Stomach (tissue), 8 donors: ENCODE measurements at regions not wholly inside any gene's neighbourhood (a gene's known extent, or its start where the extent isn't known, plus 50 kb on each side); places are given as distances from the start of the nearest gene placed in this dataset.

ENCODE experiments used
- DNase-seq, 2 donors: peaks; one replicate each; pipeline versions ENCODE4 v3.0.0 to v3.0.0-alpha.2; 2013 to 2019
- H3K27ac ChIP-seq, 5 donors: fragments of 200-600 bp in 4 of 5; sonication (generic) in 4 of 5; one replicate each; pipeline ENCODE4 v1.5.1; 2013 to 2019; ENCODE audit warnings: mild to moderate bottlenecking in 1 of 5, moderate library complexity in 1 of 5
- H3K27me3 ChIP-seq, 3 donors: fragments of 200-600 bp; sonication (generic); one replicate each; pipeline ENCODE4 v1.5.1; 2017 to 2019; ENCODE audit warnings: mixed run types in 1 of 3
- H3K36me3 ChIP-seq, 4 donors: fragments of 200-600 bp; sonication (generic); 1 replicate in 3 of 4; 2 replicates in 1 of 4; pipeline ENCODE4 v1.5.1; 2016 to 2019
- H3K4me1 ChIP-seq, 4 donors: fragments of 200-600 bp; sonication (generic); one replicate each; pipeline ENCODE4 v1.5.1; 2016 to 2019
- H3K4me3 ChIP-seq, 4 donors: fragments of 200-600 bp; sonication (generic) in 3 of 4; one replicate each; pipeline ENCODE4 v1.5.1; 2016 to 2019; ENCODE audit warnings: mild to moderate bottlenecking in 1 of 4
- H3K9me3 ChIP-seq, 4 donors: fragments of 200-600 bp; sonication (generic); one replicate each; pipeline ENCODE4 v1.5.1; 2016 to 2019
- CTCF ChIP-seq, 7 experiments: fragments of 450-650 bp in 4 of 7; fragments of 200-600 bp in 3 of 7; sonication (generic) in 3 of 7; IDR thresholded peaks; one replicate each; pipeline ENCODE4 v1.5.1; 2016 to 2019; ENCODE audit warnings: antibody characterized with exemption in 7 of 7, control low read depth in 2 of 7, mild to moderate bottlenecking in 1 of 7
- EP300 ChIP-seq: sonication (generic); formaldehyde crosslinking; IDR thresholded peaks from one replicate; pipeline ENCODE4 v1.6.1; 2017; ENCODE audit warnings: antibody characterized with exemption
- POLR2A ChIP-seq, 4 donors: fragments of 450-650 bp; IDR thresholded peaks; one replicate each; pipeline ENCODE4 v1.6.1; 2016; ENCODE audit warnings: antibody characterized with exemption in 4 of 4, control low read depth in 2 of 4, mild to moderate bottlenecking in 1 of 4, moderate library complexity in 1 of 4
- POLR2AphosphoS5 ChIP-seq, 3 donors: sonication (generic); formaldehyde crosslinking; IDR thresholded peaks; one replicate each; pipeline ENCODE4 v1.6.1; 2016; ENCODE audit warnings: antibody characterized with exemption in 3 of 3
- WGBS, 5 donors: extraction: QIAGEN DNeasy Blood & Tissue Kit in 3 of 5; methylation state at CpG; one replicate each; pipeline versions ENCODE4 v1.1.5 to v1.1.7; 2013 to 2018; 5-methylcytosine and 5-hydroxymethylcytosine counted together
- intact Hi-C: fragments of 100-400 bp; cut with DNase I; formaldehyde crosslinking; loops from one replicate; pipeline ENCODE4 v1.15.1; 2023; ENCODE audit warnings: low total_unique reads
- donor health status: healthy with polysubstance abuse.
- donor health status: Bipolar disorder and iron deficiency.
- donor health status: healthy.

GRCh38 chr12:19572920-19573558, 133.7 kb downstream of the AEBP2 start:
- peak in 1 of 2 donors; percentile 62 for DNase-seq
- TF ChIP-seq EP300, result no peak
- no peak for TF ChIP-seq POLR2AphosphoS5 (IDR thresholded peaks at IDR 0.05)
- TF ChIP-seq POLR2A (IDR thresholded peaks at IDR 0.05), result no peak
- no peak for TF ChIP-seq CTCF (IDR thresholded peaks at IDR 0.05)
- intact Hi-C loops, result no loop called here
- H3K9me3 ChIP-seq, result no peaks in the 10 kb centered on the region
- no peak overlapping the region for H3K4me3 ChIP-seq
- 83 to 87% (median 85%) methylated on average over 16 of the region's 16 CpGs for WGBS, 5 donors
- H3K27me3 ChIP-seq, result no peaks in the 10 kb centered on the region
- peaks cover 0 to 26% (median 13%) of the 10 kb centered on the region in 4 donors for H3K4me1 ChIP-seq
- no peak overlapping the region for H3K27ac ChIP-seq
- no peaks in the 10 kb centered on the region for H3K36me3 ChIP-seq

GRCh38 chr12:19573866-19574265, 134.6 kb downstream of the AEBP2 start:
- Histone ChIP-seq H3K36me3 (no peaks in the 10 kb centered on the region), H3K4me1 (peaks cover 0 to 26% (median 13%) of the 10 kb centered on the region in 4 donors), H3K4me3 (no peak overlapping the region), H3K27ac (no peak overlapping the region), H3K9me3 (no peaks in the 10 kb centered on the region), H3K27me3 (no peaks in the 10 kb centered on the region)
- intact Hi-C loops, result no loop called here
- no peak for DNase-seq
- 91 to 100% (median 96%) methylated on average over 8 to 11 of the region's 11 CpGs for WGBS, 5 donors
- no peak for TF ChIP-seq CTCF (IDR thresholded peaks at IDR 0.05)
- TF ChIP-seq EP300, result no peak
- no peak for TF ChIP-seq POLR2A (IDR thresholded peaks at IDR 0.05)
- no peak for TF ChIP-seq POLR2AphosphoS5 (IDR thresholded peaks at IDR 0.05)

- no peak for DNase-seq
- Histone ChIP-seq H3K4me3 (no peak overlapping the region), H3K27me3 (no peaks in the 10 kb centered on the region), H3K27ac (no peak overlapping the region), H3K9me3 (no peaks in the 10 kb centered on the region), H3K4me1 (peaks cover 0 to 26% (median 13%) of the 10 kb centered on the region in 4 donors), H3K36me3 (no peaks in the 10 kb centered on the region)
- intact Hi-C loops, result no loop called here
- TF ChIP-seq POLR2A (IDR thresholded peaks at IDR 0.05) (no peak), EP300 (no peak)
These were observed 135.3 kb downstream of the AEBP2 start for GRCh38 chr12:19574601-19575000.

GRCh38 chr12:19575337-19576243, 136.3 kb downstream of the AEBP2 start:
- WGBS, 5 donors, result 43 to 60% (median 57%) methylated on average over 5 of the region's 5 CpGs
- no peaks in the 10 kb centered on the region for H3K27me3 ChIP-seq
- H3K9me3 ChIP-seq, result no peaks in the 10 kb centered on the region
- H3K4me3 ChIP-seq, result no peak overlapping the region
- intact Hi-C loops, result no loop called here
- H3K4me1 ChIP-seq, result peaks cover 0 to 26% (median 13%) of the 10 kb centered on the region in 4 donors
- DNase-seq, result peak; percentile 39 to 80
- H3K36me3 ChIP-seq, result no peaks in the 10 kb centered on the region
- no peak for TF ChIP-seq EP300
- TF ChIP-seq POLR2AphosphoS5 (IDR thresholded peaks at IDR 0.05), result peak in 1 of 3 donors; percentile 14
- peak overlapping the region in 3 of 5 donors; percentile 4 to 18 (median 12) for H3K27ac ChIP-seq

- intact Hi-C loops, result no loop called here
- no peak overlapping the region for H3K4me3 ChIP-seq
- no peak for DNase-seq
- H3K27ac ChIP-seq, result peak overlapping the region in 1 of 5 donors; percentile 14
- 72 to 80% (median 78%) methylated on average over 2 of the region's 2 CpGs for WGBS, 5 donors
- H3K9me3 ChIP-seq, result peaks cover 0 to 6% (median 0%) of the 10 kb centered on the region in 4 donors
- no peaks in the 10 kb centered on the region for H3K27me3 ChIP-seq
- H3K36me3 ChIP-seq, result no peaks in the 10 kb centered on the region
- peaks cover 0 to 26% (median 13%) of the 10 kb centered on the region in 4 donors for H3K4me1 ChIP-seq
- no peak for TF ChIP-seq POLR2A (IDR thresholded peaks at IDR 0.05)
- no peak for TF ChIP-seq POLR2AphosphoS5 (IDR thresholded peaks at IDR 0.05)
- no peak for TF ChIP-seq EP300
- no peak for TF ChIP-seq CTCF (IDR thresholded peaks at IDR 0.05)
These were observed 137.4 kb downstream of the AEBP2 start for GRCh38 chr12:19576506-19577280.
